Inferior parietal cortex (tissue), 1 donor: ENCODE measurements at regions not wholly inside any gene's neighbourhood (a gene's known extent, or its start where the extent isn't known, plus 50 kb on each side); places are given as distances from the start of the nearest gene placed in this dataset.
"Not testable (repeated sequence)": the region's sequence is repeated elsewhere in the genome, so short reads cannot be mapped to it uniquely, and the experiment has no call there.

Experiments used
- DNase-seq: peaks from one replicate; pipeline ENCODE4 v3.0.0-alpha.2; 2016; ENCODE audit errors: extremely low spot score

- no peak for DNase-seq
Measured at GRCh38 chr10:108362961-108363360, 1198.5 kb upstream of the SORCS1 start.

- DNase-seq: no peak
Measured at GRCh38 chr10:108362296-108362695, 1197.8 kb upstream of the SORCS1 start.

- no peak for DNase-seq
Measured at GRCh38 chr10:108360187-108360586, 1195.7 kb upstream of the SORCS1 start.

DNA sequence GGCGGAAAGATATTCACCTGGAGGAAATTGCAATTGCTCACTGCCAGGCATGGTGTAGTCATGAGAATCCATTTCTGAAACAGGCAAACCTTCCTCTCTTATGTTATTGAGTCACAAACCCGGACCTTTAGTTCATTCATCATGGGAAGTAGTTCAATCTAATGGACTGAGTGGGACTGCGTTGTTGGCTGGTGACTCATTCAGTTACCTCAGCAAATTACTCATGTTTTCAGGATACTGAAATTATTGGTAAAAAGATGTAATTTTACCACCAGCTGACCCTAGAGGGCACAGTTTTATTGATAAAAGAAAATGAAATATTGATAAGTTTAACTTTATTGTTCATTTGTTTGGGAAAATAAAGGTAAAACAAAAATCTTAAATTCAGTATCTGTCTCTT, 1194.4 kb upstream of the SORCS1 start:
- DNase-seq: no peak

DNA sequence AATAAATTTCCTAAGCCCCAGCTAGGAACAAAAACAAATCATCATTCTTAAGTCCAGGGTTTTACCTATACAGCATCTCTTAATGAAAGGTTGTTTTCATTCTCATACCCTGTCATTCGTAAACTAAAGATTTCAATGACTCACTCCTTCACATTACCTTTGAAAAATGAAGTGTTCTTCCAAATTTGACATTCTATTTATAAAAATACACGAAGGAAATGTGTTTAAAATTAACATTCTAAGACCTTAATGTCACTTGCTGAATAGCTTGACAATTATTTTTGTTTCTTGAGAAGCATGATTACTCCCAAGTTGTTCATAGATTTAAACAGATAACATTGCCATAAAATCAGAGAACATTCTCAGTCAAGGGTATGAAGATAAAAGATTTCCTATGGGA, 1188.3 kb upstream of the SORCS1 start:
- DNase-seq: no peak

- DNase-seq: no peak
Measured at GRCh38 chr10:108348215-108348614, 1183.7 kb upstream of the SORCS1 start.

- no peak for DNase-seq
Measured at GRCh38 chr10:108346066-108346465, 1181.6 kb upstream of the SORCS1 start.

- DNase-seq: no peak
Measured at GRCh38 chr10:108338146-108338545, 1173.6 kb upstream of the SORCS1 start.

DNA sequence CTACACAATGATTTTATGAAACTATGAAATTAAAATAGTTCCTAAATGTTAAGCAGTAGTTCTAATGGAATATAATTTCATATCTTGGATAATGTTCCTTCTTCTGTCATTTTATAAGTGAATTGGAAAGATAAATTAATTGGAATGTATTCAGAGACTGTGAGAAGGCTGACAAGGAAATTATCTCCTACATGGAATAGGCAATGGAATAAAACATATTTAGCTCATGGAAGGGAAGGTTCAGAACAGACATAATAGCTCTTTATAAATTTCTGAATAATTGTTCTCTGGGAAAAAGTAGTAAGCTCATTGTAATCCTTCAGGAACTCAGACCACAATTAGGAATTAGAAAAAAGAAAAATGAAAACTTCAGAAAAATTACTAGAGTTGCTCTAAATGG, 1172.3 kb upstream of the SORCS1 start:
- DNase-seq: no peak

DNA sequence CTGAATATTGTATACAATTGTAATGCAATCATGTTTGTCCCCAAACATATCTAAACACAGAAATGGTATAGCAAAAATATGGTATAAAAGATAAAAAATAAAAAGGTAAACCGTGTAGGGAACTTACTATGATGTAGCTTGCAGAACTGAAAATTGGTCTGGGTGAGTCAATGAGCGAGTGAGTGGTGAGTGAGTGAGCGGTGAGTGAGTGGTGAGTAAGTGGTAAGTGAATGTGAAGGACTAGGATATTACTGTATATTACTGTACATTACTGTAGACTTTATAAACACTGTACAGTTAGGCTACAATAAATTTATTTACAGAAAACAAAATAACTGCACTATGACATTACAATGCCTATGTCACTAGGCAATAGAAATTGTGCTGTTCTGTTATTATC, 1163.2 kb upstream of the SORCS1 start:
- DNase-seq: no peak

- DNase-seq: no peak
Measured at GRCh38 chr10:108323274-108323798, 1158.8 kb upstream of the SORCS1 start.

- no peak for DNase-seq
Measured at GRCh38 chr10:108319434-108320222, 1155.1 kb upstream of the SORCS1 start.

- DNase-seq: not testable (repeated sequence)
Measured at GRCh38 chr10:108315636-108316035, 1151.1 kb upstream of the SORCS1 start.

- DNase-seq: no peak
Measured at GRCh38 chr10:108307925-108308312, 1143.4 kb upstream of the SORCS1 start.

DNA sequence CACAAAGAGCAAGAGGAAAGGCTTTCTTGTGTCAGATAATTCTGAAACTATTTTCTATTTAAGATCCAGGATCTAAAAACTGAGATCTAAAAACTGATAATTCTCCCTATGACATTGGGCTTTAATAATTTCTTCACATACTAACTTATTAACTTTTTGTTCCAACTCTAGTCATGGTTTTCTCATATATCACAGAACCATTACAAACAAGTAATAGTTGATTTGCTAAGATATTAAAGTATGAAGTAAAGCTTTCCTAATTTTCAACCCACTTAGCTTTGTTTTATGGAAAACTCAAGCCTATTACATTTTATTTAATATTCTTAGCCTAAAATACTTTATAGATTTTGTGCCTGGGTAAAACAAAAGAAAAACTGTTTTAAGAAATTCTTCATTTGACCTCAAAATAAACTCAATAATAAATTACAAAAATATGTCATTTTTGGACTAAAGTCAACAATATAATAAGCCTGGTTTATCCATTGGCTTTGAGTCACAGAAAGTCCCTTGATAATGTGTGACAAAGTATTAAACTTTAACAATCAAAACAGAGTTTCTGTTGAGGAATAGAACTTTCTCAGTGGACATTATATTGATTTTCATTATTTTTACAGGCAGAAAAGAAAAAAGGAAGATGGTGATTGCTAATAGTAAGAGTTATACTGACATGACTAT, 1142.9 kb upstream of the SORCS1 start:
- DNase-seq: no peak

DNA sequence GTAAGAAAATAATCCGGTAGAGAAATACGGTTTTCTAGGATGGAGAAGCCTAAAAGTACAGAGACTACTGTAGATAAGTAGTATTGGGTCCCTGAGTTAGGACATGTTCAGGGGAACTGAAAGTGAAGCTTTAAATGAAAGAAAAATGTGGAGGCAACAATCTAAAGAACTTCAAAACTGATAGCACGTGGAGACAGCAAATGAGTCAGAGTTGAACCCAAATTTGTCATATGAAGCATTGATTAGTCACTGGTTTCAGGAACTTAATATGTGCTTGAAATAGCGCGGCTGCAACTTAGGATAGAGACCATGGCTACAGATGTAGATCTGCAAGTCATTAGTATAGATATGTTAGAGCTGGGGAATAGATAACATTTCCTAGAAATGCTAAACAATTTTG, 1138.6 kb upstream of the SORCS1 start:
- no peak for DNase-seq

DNA sequence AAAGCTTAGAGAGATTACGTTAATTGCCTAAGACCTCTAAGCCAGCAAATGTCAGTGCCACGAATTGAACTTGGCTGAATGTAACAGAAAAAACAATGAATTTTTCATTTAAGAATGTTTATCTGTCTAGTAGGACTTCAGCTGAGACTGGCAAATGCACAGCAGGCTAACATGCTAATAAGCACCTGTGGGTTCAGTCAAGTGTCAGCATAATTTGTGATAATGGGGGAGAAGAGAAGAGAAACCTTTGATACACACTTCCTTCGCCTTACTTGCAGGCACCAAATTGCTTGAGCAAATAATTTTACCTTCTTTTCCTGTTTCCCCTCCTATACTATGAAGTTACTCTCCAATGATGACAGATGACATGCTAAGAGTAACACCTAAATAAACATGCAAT, 1136.5 kb upstream of the SORCS1 start:
- DNase-seq: no peak

DNA sequence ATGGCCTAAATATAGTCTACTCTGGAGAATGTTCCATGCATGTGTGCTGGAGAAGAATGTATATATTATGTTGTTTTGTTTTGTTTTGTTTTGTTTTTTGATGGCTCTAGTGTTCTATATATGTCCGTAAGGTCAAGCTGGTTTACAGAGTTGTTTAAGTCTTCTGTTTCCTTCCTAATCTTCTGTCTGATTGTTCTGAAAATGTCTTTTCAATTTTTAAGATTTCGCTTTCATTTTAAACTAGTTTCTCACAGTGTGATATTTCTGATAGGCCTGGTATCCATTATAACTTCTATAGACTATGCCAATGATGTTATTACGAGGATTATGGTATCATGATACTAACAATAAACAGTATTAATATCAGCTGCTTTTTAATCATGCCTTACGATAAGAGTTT, 1126.3 kb upstream of the SORCS1 start:
- DNase-seq: no peak

GRCh38 chr10:108275895-108276685, 1111.6 kb upstream of the SORCS1 start:
- no peak for DNase-seq

GRCh38 chr10:108260383-108260906, 1095.9 kb upstream of the SORCS1 start:
- no peak for DNase-seq

DNA sequence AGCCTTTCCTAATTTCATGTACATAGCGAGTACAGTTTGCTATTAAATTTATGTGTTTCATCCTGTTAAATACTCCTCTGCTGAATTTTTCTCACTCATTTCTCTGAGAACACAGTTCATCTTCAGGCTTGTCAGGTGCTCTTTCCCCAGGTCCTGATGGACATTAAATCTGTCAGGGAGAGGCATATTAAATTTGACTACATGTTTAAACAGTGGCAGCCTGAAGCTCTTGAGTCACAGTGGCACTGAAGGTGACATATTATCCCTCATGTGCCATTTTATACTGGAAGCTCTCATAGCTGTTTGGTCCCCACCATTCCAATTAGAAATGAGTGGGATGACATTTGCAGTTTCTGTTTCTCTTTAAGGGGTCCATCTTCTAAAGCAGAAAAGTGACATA, 1089.6 kb upstream of the SORCS1 start:
- DNase-seq: no peak

GRCh38 chr10:108252771-108253170, 1088.3 kb upstream of the SORCS1 start:
- DNase-seq: no peak
